Spleen (tissue), 11 donors: ENCODE measurements at regions not wholly inside any gene's neighbourhood (a gene's known extent, or its start where the extent isn't known, plus 50 kb on each side); places are given as distances from the start of the nearest gene placed in this dataset.

Experiments used
- DNase-seq: peaks from one replicate; pipeline ENCODE4 v3.0.0-alpha.2; 2020
- H3K27ac ChIP-seq, 8 donors: fragments of 200-600 bp; sonication (generic) in 7 of 8; 1 replicate in 4 of 8; 2 replicates in 4 of 8; pipeline versions ENCODE4 v1.5.0 to v1.8.0; 2016 to 2021; ENCODE audit warnings: inconsistent platforms in 4 of 8, mild to moderate bottlenecking in 4 of 8, moderate library complexity in 1 of 8
- H3K27me3 ChIP-seq, 7 donors: fragments of 200-600 bp; sonication (generic) in 6 of 7; replicated peaks in 1 of 7; 1 replicate in 4 of 7; 2 replicates in 3 of 7; pipeline versions ENCODE4 v1.5.0 to v1.8.0; 2016 to 2021; ENCODE audit warnings: inconsistent platforms in 3 of 7, mild to moderate bottlenecking in 1 of 7
- H3K36me3 ChIP-seq, 6 donors: fragments of 200-600 bp; sonication (generic) in 5 of 6; 1 replicate in 4 of 6; 2 replicates in 2 of 6; pipeline versions ENCODE4 v1.5.0 to v1.8.0; 2016 to 2021; ENCODE audit warnings: inconsistent platforms in 2 of 6
- H3K4me1 ChIP-seq, 6 donors: fragments of 200-600 bp; sonication (generic) in 5 of 6; 1 replicate in 3 of 6; 2 replicates in 3 of 6; pipeline versions ENCODE4 v1.5.0 to v1.8.0; 2016 to 2021; ENCODE audit warnings: inconsistent platforms in 3 of 6
- H3K4me3 ChIP-seq, 8 donors: fragments of 200-600 bp; sonication (generic) in 7 of 8; 1 replicate in 4 of 8; 2 replicates in 4 of 8; pipeline versions ENCODE4 v1.5.0 to v1.8.0; 2016 to 2021; ENCODE audit warnings: inconsistent platforms in 4 of 8, mild to moderate bottlenecking in 4 of 8, moderate library complexity in 2 of 8
- H3K9me3 ChIP-seq, 8 donors: fragments of 200-600 bp; sonication (generic) in 7 of 8; 1 replicate in 4 of 8; 2 replicates in 4 of 8; pipeline versions ENCODE4 v1.5.0 to v1.8.0; 2016 to 2021; ENCODE audit warnings: inconsistent platforms in 4 of 8
- CTCF ChIP-seq, 11 experiments: fragments of 200-600 bp in 7 of 11; fragments of 450-650 bp in 4 of 11; sonication (generic) in 4 of 11; IDR thresholded peaks in 8 of 11; conservative IDR thresholded peaks in 3 of 11; 1 replicate in 7 of 11; 2 replicates in 4 of 11; pipeline versions ENCODE4 v1.4.0 to v1.8.0; 2016 to 2021; ENCODE audit warnings: antibody characterized with exemption in 11 of 11, inconsistent platforms in 4 of 11, mild to moderate bottlenecking in 1 of 11
- POLR2A ChIP-seq, 3 donors: fragments of 450-650 bp; IDR thresholded peaks; one replicate each; pipeline ENCODE4 v1.5.1; 2017; ENCODE audit warnings: antibody characterized with exemption in 3 of 3, mild to moderate bottlenecking in 1 of 3
- POLR2AphosphoS5 ChIP-seq, 3 donors: sonication (generic); formaldehyde crosslinking; IDR thresholded peaks; one replicate each; pipeline ENCODE4 v1.5.1; 2017; ENCODE audit warnings: antibody characterized with exemption in 3 of 3
- WGBS, 5 donors: extraction: QIAGEN DNeasy Blood & Tissue Kit in 3 of 5; methylation state at CpG; one replicate each; pipeline versions ENCODE4 v1.1.5 to v1.1.7; 2013 to 2018; 5-methylcytosine and 5-hydroxymethylcytosine counted together
- intact Hi-C: fragments of 100-400 bp; cut with DNase I; formaldehyde crosslinking; loops from one replicate; pipeline ENCODE4 v1.15.0; 2023; ENCODE audit warnings: low total_unique reads
- donor health status: healthy with polysubstance abuse.
- donor health status: DM: no; HTN: no; CAD: no; lungs with moderate emphysema.
- donor health status: DM: no; HTN: no; CAD: no.
- donor health status: Bipolar disorder and iron deficiency.
- donor health status: healthy.
- donor health status: DM: no; HTN: no; CAD: no.
- donor health status: DM: yes; HTN: yes; CAD: no.

GRCh38 chr2:59586176-59586575 is 967.3 kb downstream of the BCL11A start:
- no peaks in the 10 kb centered on the region for H3K4me1 ChIP-seq
- no peak for DNase-seq
- H3K9me3 ChIP-seq = no peaks in the 10 kb centered on the region

GRCh38 chr2:59585655-59586054 is 967.8 kb downstream of the BCL11A start:
- Histone ChIP-seq H3K4me1 (no peaks in the 10 kb centered on the region), H3K27me3 (no peaks in the 10 kb centered on the region), H3K27ac (no peak overlapping the region), H3K9me3 (no peaks in the 10 kb centered on the region), H3K36me3 (no peaks in the 10 kb centered on the region), H3K4me3 (no peak overlapping the region)
- WGBS, 5 donors = 63 to 82% (median 73%) methylated on average over 6 of the region's 6 CpGs
- intact Hi-C loops = no loop called here
- no peak for DNase-seq
- TF ChIP-seq CTCF (IDR thresholded peaks at IDR 0.05 in 8 of 11, conservative IDR thresholded peaks at IDR 0.05 in 3 of 11) (no peak), POLR2AphosphoS5 (IDR thresholded peaks at IDR 0.05) (no peak), POLR2A (IDR thresholded peaks at IDR 0.05) (no peak)

More at GRCh38 chr2:59586176-59586575, 967.3 kb downstream of the BCL11A start:
- H3K4me3 ChIP-seq = no peak overlapping the region
- TF ChIP-seq CTCF (IDR thresholded peaks at IDR 0.05 in 8 of 11, conservative IDR thresholded peaks at IDR 0.05 in 3 of 11) = no peak
- H3K27me3 ChIP-seq = no peaks in the 10 kb centered on the region
- no peak overlapping the region for H3K27ac ChIP-seq
- WGBS, 5 donors = 87 to 99% (median 92%) methylated on average over 1 of the region's 1 CpG
- H3K36me3 ChIP-seq = no peaks in the 10 kb centered on the region
- intact Hi-C loops = no loop called here

DNA sequence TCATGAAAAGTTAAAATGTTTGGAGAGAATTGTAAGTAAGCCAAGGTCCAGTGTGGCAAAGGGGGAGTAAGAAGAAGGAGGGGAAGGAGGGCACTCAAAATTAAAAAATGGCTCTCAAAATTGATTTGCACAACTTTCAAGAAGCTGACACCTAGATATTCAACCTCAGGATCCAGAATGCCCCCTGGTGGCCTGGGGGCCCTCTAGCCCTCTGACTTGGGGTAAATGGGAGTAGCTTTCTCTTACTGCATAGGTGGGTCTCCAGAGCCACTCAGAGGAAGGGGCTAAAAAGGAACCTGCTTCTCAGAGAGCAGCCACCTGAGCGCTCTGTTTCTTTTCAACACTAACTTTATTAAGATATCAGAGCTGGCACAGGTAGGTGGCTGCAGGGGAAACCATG is 968.5 kb downstream of the BCL11A start:
- H3K4me3 ChIP-seq = no peak overlapping the region
- no peak for TF ChIP-seq POLR2A (IDR thresholded peaks at IDR 0.05)
- TF ChIP-seq CTCF (IDR thresholded peaks at IDR 0.05 in 8 of 11, conservative IDR thresholded peaks at IDR 0.05 in 3 of 11) = no peak
- no peak for TF ChIP-seq POLR2AphosphoS5 (IDR thresholded peaks at IDR 0.05)
- H3K4me1 ChIP-seq = no peaks in the 10 kb centered on the region
- no peak for DNase-seq
- no peak overlapping the region for H3K27ac ChIP-seq
- no peaks in the 10 kb centered on the region for H3K27me3 ChIP-seq
- H3K9me3 ChIP-seq = no peaks in the 10 kb centered on the region
- 90 to 100% (median 94%) methylated on average over 1 of the region's 1 CpG for WGBS, 5 donors
- intact Hi-C loops = no loop called here
- H3K36me3 ChIP-seq = no peaks in the 10 kb centered on the region

DNA sequence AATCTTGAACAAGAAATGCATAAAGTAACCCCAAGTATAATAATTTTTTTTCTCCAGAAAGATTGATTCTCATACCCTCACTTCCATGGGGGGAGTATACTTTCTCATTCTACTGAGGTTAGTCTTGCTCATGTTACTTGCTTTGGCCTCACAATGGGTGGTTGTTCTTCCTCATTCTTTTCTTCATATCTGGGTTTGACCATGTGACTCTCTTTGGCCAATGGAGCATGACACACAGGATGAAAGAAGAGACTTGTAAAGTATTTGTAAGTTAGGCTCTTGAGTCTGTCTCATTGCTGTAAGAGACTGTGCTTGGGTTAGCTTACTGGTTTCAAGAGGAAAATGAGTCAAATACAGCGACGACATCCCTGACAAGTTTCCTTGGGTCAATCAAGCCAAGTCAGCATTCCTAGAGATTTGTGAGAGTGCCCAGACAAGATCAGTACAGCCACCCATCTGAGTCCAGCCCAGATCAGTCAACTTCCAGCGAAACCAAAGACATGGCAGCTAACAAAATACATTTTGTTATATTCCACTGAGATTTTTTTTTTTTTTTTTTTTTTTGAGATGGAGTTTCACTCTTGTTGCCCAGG is 970.2 kb downstream of the BCL11A start:
- no peaks in the 10 kb centered on the region for H3K4me1 ChIP-seq
- DNase-seq = no peak
- H3K9me3 ChIP-seq = no peaks in the 10 kb centered on the region
- H3K4me3 ChIP-seq = no peak overlapping the region
- no peak for TF ChIP-seq POLR2A (IDR thresholded peaks at IDR 0.05)
- no peak for TF ChIP-seq CTCF (IDR thresholded peaks at IDR 0.05 in 8 of 11, conservative IDR thresholded peaks at IDR 0.05 in 3 of 11)
- TF ChIP-seq POLR2AphosphoS5 (IDR thresholded peaks at IDR 0.05) = no peak
- no peaks in the 10 kb centered on the region for H3K36me3 ChIP-seq
- H3K27ac ChIP-seq = no peak overlapping the region
- 86 to 96% (median 90%) methylated on average over 3 of the region's 3 CpGs for WGBS, 5 donors
- intact Hi-C loops = no loop called here
- H3K27me3 ChIP-seq = no peaks in the 10 kb centered on the region
